H9 (cell line): ENCODE measurements at regions not wholly inside any gene's neighbourhood (a gene's known extent, or its start where the extent isn't known, plus 50 kb on each side); places are given as distances from the start of the nearest gene placed in this dataset.

Experiments used
- DNase-seq: peaks from one replicate; pipeline ENCODE4 v3.0.0-alpha.2; 2017
- H2AFZ ChIP-seq: one replicate; pipeline ENCODE4 v1.6.1; 2013; ENCODE audit warnings: mild to moderate bottlenecking, low read length, control low read depth, moderate library complexity
- H2AK5ac ChIP-seq: 2 replicates; pipeline ENCODE4 v1.6.1; 2013; ENCODE audit warnings: low read length, control low read depth, mixed read lengths; ENCODE audit not compliant: insufficient read length
- H2BK120ac ChIP-seq: one replicate; pipeline ENCODE4 v1.6.1; 2013; ENCODE audit warnings: low read depth, mild to moderate bottlenecking, low read length, control low read depth, inconsistent platforms; ENCODE audit not compliant: poor library complexity, severe bottlenecking
- H2BK12ac ChIP-seq: 2 replicates; pipeline ENCODE4 v1.6.1; 2013; ENCODE audit warnings: low read length, control low read depth, mixed read lengths, low read depth; ENCODE audit not compliant: insufficient read length
- H2BK15ac ChIP-seq: 2 replicates; pipeline ENCODE4 v1.6.1; 2013; ENCODE audit warnings: low read depth, low read length, control low read depth
- H2BK20ac ChIP-seq: one replicate; pipeline ENCODE4 v1.6.1; 2013; ENCODE audit warnings: low read depth, mild to moderate bottlenecking, low read length, control low read depth, inconsistent platforms; ENCODE audit not compliant: poor library complexity, severe bottlenecking
- H2BK5ac ChIP-seq: 2 replicates; pipeline ENCODE4 v1.6.1; 2013; ENCODE audit warnings: low read length, control low read depth, mixed read lengths; ENCODE audit not compliant: insufficient read length
- H3K14ac ChIP-seq: 2 replicates; pipeline ENCODE4 v1.6.1; 2013; ENCODE audit warnings: low read length, control low read depth; ENCODE audit not compliant: insufficient read depth
- H3K18ac ChIP-seq: 2 replicates; pipeline ENCODE4 v1.6.1; 2013; ENCODE audit warnings: low read depth, mild to moderate bottlenecking, mixed read lengths, low read length, control low read depth; ENCODE audit not compliant: insufficient read length
- H3K23ac ChIP-seq: 2 replicates; pipeline ENCODE4 v1.6.1; 2013; ENCODE audit warnings: low read length, control low read depth, mixed read lengths, low read depth; ENCODE audit not compliant: insufficient read length
- H3K23me2 ChIP-seq: 2 replicates; pipeline ENCODE4 v1.6.1; 2013; ENCODE audit warnings: low read depth, mild to moderate bottlenecking, mixed read lengths, low read length, control low read depth; ENCODE audit not compliant: insufficient read length, poor library complexity, severe bottlenecking
- H3K27ac ChIP-seq: 2 replicates; pipeline ENCODE4 v1.5.1; 2013; ENCODE audit warnings: low read length, control low read depth, mixed read lengths, low read depth; ENCODE audit not compliant: insufficient read length
- H3K27me3 ChIP-seq: 2 replicates; pipeline ENCODE4 v1.6.1; 2013; ENCODE audit warnings: low read length, control low read depth, inconsistent platforms; ENCODE audit not compliant: insufficient read depth
- H3K4ac ChIP-seq: 2 replicates; pipeline ENCODE4 v1.6.1; 2013; ENCODE audit warnings: low read depth, mild to moderate bottlenecking, control low read depth, inconsistent platforms, low read length, moderate library complexity
- H3K4me1 ChIP-seq: 2 replicates; pipeline ENCODE4 v1.6.1; 2013; ENCODE audit warnings: low read length, control low read depth, inconsistent platforms; ENCODE audit not compliant: insufficient read depth
- H3K4me2 ChIP-seq: 2 replicates; pipeline ENCODE4 v1.6.1; 2013; ENCODE audit warnings: low read length, control low read depth, mixed read lengths; ENCODE audit not compliant: insufficient read length, insufficient read depth
- H3K56ac ChIP-seq: 2 replicates; pipeline ENCODE4 v1.6.1; 2013; ENCODE audit warnings: low read depth, mild to moderate bottlenecking, mixed read lengths, low read length, control low read depth; ENCODE audit not compliant: insufficient read length
- H3K79me1 ChIP-seq: 2 replicates; pipeline ENCODE4 v1.6.1; 2013; ENCODE audit warnings: low read depth, mild to moderate bottlenecking, moderate library complexity, low read length, control low read depth, inconsistent platforms; ENCODE audit not compliant: insufficient read depth, poor library complexity, severe bottlenecking
- H3K79me2 ChIP-seq: 2 replicates; pipeline ENCODE4 v1.6.1; 2013; ENCODE audit warnings: low read length, control low read depth, inconsistent platforms; ENCODE audit not compliant: insufficient read depth
- H3K9ac ChIP-seq: 2 replicates; pipeline ENCODE4 v1.6.1; 2013; ENCODE audit warnings: low read length, control low read depth, mixed read lengths; ENCODE audit not compliant: insufficient read length; ENCODE audit errors: extremely low read depth
- H3K9me3 ChIP-seq: one replicate; pipeline ENCODE4 v1.6.1; 2013; ENCODE audit warnings: low read depth, low read length, inconsistent platforms; ENCODE audit not compliant: control insufficient read depth
- H3T11ph ChIP-seq: one replicate; pipeline ENCODE4 v1.6.1; 2013; ENCODE audit warnings: mild to moderate bottlenecking, low read length, control low read depth, inconsistent platforms
- H4K20me1 ChIP-seq: one replicate; pipeline ENCODE4 v1.6.1; 2013; ENCODE audit not compliant: control insufficient read depth, insufficient read length, insufficient read depth
- H4K5ac ChIP-seq: 2 replicates; pipeline ENCODE4 v1.6.1; 2013; ENCODE audit warnings: low read depth, mild to moderate bottlenecking, mixed read lengths, low read length, control low read depth; ENCODE audit not compliant: insufficient read length
- H4K8ac ChIP-seq: replicated peaks from 2 replicates; pipeline ENCODE4 v1.6.1; 2013; ENCODE audit warnings: low read length, control low read depth, mixed read lengths, low read depth; ENCODE audit not compliant: insufficient read length
- H4K91ac ChIP-seq: 2 replicates; pipeline ENCODE4 v1.6.1; 2013; ENCODE audit warnings: low read depth, mild to moderate bottlenecking, moderate library complexity, mixed read lengths, low read length, control low read depth; ENCODE audit not compliant: insufficient read length
- H3K27ac Mint-ChIP-seq, 3 experiments: 2 replicates in 2 of 3; 3 replicates in 1 of 3; pipeline ENCODE4 v1.8.0; 2020 to 2021; ENCODE audit warnings: mixed read lengths in 3 of 3, mild to moderate bottlenecking in 1 of 3, moderate library complexity in 1 of 3
- H3K27me3 Mint-ChIP-seq: 2 replicates; pipeline ENCODE4 v1.8.0; 2021; ENCODE audit warnings: low read depth, mild to moderate bottlenecking, moderate library complexity, mixed read lengths
- H3K36me3 Mint-ChIP-seq, 3 experiments: 2 replicates in 2 of 3; 3 replicates in 1 of 3; pipeline ENCODE4 v1.8.0; 2020 to 2021; ENCODE audit warnings: low read depth in 3 of 3, mixed read lengths in 3 of 3; ENCODE audit not compliant: insufficient read depth in 1 of 3
- H3K4me1 Mint-ChIP-seq, 2 experiments: 2 replicates each; pipeline ENCODE4 v1.8.0; 2020; ENCODE audit warnings: mixed read lengths in 2 of 2
- H3K4me3 Mint-ChIP-seq, 2 experiments: 2 replicates in 1 of 2; 3 replicates in 1 of 2; pipeline ENCODE4 v1.8.0; 2020 to 2021; ENCODE audit warnings: mild to moderate bottlenecking in 2 of 2, mixed read lengths in 2 of 2, moderate library complexity in 1 of 2
- H3K9me3 Mint-ChIP-seq, 2 experiments: 2 replicates in 1 of 2; 3 replicates in 1 of 2; pipeline ENCODE4 v1.8.0; 2020; ENCODE audit warnings: mild to moderate bottlenecking in 2 of 2, mixed read lengths in 2 of 2, moderate library complexity in 1 of 2
- TF ChIP-seq, protein P1 (sequence below): fragments of 200-600 bp; sonication (generic); conservative IDR thresholded peaks from 3 replicates; pipeline ENCODE4 v1.8.0; 2021; ENCODE audit warnings: antibody characterized with exemption, mild to moderate bottlenecking

DNA sequence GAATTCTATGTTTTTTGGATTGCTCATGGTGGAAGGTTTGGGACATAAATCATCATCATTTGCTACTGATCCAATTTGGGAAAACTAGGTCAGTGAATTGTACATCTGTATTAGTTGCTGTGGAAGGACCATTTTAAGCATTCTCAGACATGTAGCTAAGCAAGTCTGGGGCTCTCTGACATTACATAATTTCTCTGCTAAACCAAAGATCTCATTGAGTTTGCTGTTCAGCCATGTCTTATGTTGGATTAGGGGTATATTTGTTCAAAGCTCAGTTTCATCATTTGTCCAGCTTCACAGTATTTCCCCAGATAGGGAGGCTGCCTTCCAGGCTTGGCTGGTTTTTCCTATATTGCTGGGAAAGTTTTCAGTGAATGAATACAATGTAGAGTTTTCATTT lies 399.7 kb downstream of the MTX2 start:
- no peaks in the 10 kb centered on the region for H3K79me2 ChIP-seq
- peaks cover 12 to 13% of the 10 kb centered on the region in 2 experiments for H3K4me1 Mint-ChIP-seq
- no peak overlapping the region for H3K4ac ChIP-seq
- H3K56ac ChIP-seq: no peak overlapping the region
- H2BK12ac ChIP-seq: no peak overlapping the region
- no peak overlapping the region for H2BK20ac ChIP-seq
- peaks cover 5% of the 10 kb centered on the region; the same call in 1 of the 2 replicates for H3K27me3 ChIP-seq
- TF ChIP-seq, protein P1, sequence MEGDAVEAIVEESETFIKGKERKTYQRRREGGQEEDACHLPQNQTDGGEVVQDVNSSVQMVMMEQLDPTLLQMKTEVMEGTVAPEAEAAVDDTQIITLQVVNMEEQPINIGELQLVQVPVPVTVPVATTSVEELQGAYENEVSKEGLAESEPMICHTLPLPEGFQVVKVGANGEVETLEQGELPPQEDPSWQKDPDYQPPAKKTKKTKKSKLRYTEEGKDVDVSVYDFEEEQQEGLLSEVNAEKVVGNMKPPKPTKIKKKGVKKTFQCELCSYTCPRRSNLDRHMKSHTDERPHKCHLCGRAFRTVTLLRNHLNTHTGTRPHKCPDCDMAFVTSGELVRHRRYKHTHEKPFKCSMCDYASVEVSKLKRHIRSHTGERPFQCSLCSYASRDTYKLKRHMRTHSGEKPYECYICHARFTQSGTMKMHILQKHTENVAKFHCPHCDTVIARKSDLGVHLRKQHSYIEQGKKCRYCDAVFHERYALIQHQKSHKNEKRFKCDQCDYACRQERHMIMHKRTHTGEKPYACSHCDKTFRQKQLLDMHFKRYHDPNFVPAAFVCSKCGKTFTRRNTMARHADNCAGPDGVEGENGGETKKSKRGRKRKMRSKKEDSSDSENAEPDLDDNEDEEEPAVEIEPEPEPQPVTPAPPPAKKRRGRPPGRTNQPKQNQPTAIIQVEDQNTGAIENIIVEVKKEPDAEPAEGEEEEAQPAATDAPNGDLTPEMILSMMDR: no peak
- H3K4me2 ChIP-seq: no peak overlapping the region
- no peaks in the 10 kb centered on the region for H3K9me3 Mint-ChIP-seq
- no peaks in the 10 kb centered on the region for H3K23me2 ChIP-seq
- H2AFZ ChIP-seq: no peak overlapping the region
- no peak overlapping the region for H2BK120ac ChIP-seq
- no peak overlapping the region for H3K9ac ChIP-seq
- no peak overlapping the region for H2AK5ac ChIP-seq
- H4K5ac ChIP-seq: no peak overlapping the region
- no peak for DNase-seq
- no peaks in the 10 kb centered on the region for H4K20me1 ChIP-seq
- H3K4me1 ChIP-seq: peaks cover 3% of the 10 kb centered on the region; the same call in 1 of the 2 replicates
- H3K79me1 ChIP-seq: no peaks in the 10 kb centered on the region
- H3K4me3 Mint-ChIP-seq: no peak overlapping the region
- H3K23ac ChIP-seq: no peak overlapping the region
- no peak overlapping the region for H4K8ac ChIP-seq
- H3K27me3 Mint-ChIP-seq: peaks cover 18% of the 10 kb centered on the region
- H3K27ac Mint-ChIP-seq: no peak overlapping the region
- H4K91ac ChIP-seq: no peak overlapping the region
- H3K14ac ChIP-seq: no peak overlapping the region
- H3K18ac ChIP-seq: no peak overlapping the region
- no peak overlapping the region for H3T11ph ChIP-seq
- H2BK5ac ChIP-seq: no peak overlapping the region
- no peak overlapping the region for H3K27ac ChIP-seq
- H2BK15ac ChIP-seq: no peak overlapping the region
- no peaks in the 10 kb centered on the region for H3K9me3 ChIP-seq
- no peaks in the 10 kb centered on the region for H3K36me3 Mint-ChIP-seq
